Loucy (cell line): ENCODE measurements at regions not wholly inside any gene's neighbourhood (a gene's known extent, or its start where the extent isn't known, plus 50 kb on each side); places are given as distances from the start of the nearest gene placed in this dataset.

Source experiments
- H2AFZ ChIP-seq: fragments of 200-600 bp; sonication (generic); 2 replicates; pipeline ENCODE4 v1.6.0; 2016; ENCODE audit warnings: antibody characterized with exemption, mild to moderate bottlenecking, low read length, moderate library complexity
- H3F3A ChIP-seq: fragments of 200-600 bp; 2 replicates; pipeline ENCODE4 v1.6.0; 2016; ENCODE audit warnings: antibody characterized with exemption, low read depth, mild to moderate bottlenecking
- H3K27me3 ChIP-seq: fragments of 200-600 bp; sonication (generic); 2 replicates; pipeline ENCODE4 v1.6.1; 2014; ENCODE audit warnings: low read length, mild to moderate bottlenecking; ENCODE audit not compliant: insufficient read depth, poor library complexity, severe bottlenecking
- H3K36me3 ChIP-seq: fragments of 200-600 bp; sonication (generic); 2 replicates; pipeline ENCODE4 v1.6.1; 2016; ENCODE audit warnings: low read length; ENCODE audit not compliant: insufficient read depth
- H3K4me1 ChIP-seq: fragments of 200-600 bp; sonication (generic); 2 replicates; pipeline ENCODE4 v1.5.1; 2014; ENCODE audit warnings: low read length, mild to moderate bottlenecking; ENCODE audit not compliant: insufficient read depth, poor library complexity, severe bottlenecking
- H3K4me2 ChIP-seq: fragments of 200-600 bp; sonication (generic); 2 replicates; pipeline ENCODE4 v1.6.0; 2014; ENCODE audit warnings: antibody characterized with exemption, low read length, low read depth, mild to moderate bottlenecking; ENCODE audit not compliant: poor library complexity, severe bottlenecking
- H3K4me3 ChIP-seq: fragments of 200-600 bp; sonication (generic); 2 replicates; pipeline ENCODE4 v1.5.1; 2014; ENCODE audit warnings: low read length, mild to moderate bottlenecking, mixed read lengths; ENCODE audit not compliant: poor library complexity, severe bottlenecking
- H3K79me2 ChIP-seq: fragments of 200-600 bp; sonication (generic); 2 replicates; pipeline ENCODE4 v1.6.1; 2014; ENCODE audit warnings: low read length; ENCODE audit not compliant: insufficient read depth
- H3K9ac ChIP-seq: fragments of 200-600 bp; sonication (generic); 2 replicates; pipeline ENCODE4 v1.6.0; 2014; ENCODE audit warnings: mild to moderate bottlenecking, low read depth, low read length, moderate library complexity; ENCODE audit not compliant: poor library complexity, severe bottlenecking
- H3K9me2 ChIP-seq: fragments of 200-600 bp; sonication (generic); replicated peaks from 2 replicates; pipeline ENCODE4 v1.6.1; 2016; ENCODE audit warnings: low read depth, low read length, mixed read lengths
- H3K9me3 ChIP-seq: fragments of 200-600 bp; sonication (generic); 2 replicates; pipeline ENCODE4 v1.6.1; 2014; ENCODE audit warnings: mild to moderate bottlenecking, antibody characterized with exemption, low read length, low read depth; ENCODE audit not compliant: insufficient read depth
- H4K20me1 ChIP-seq: fragments of 200-600 bp; sonication (generic); 2 replicates; pipeline ENCODE4 v1.6.0; 2014; ENCODE audit warnings: antibody characterized with exemption, low read length, mild to moderate bottlenecking; ENCODE audit not compliant: insufficient read depth, poor library complexity, severe bottlenecking
- EZH2phosphoT487 ChIP-seq: fragments of 200-600 bp; IDR thresholded peaks from 2 replicates; pipeline ENCODE4 v1.6.1; 2018; ENCODE audit warnings: antibody characterized with exemption, mild to moderate bottlenecking, moderate library complexity, borderline replicate concordance
- TF ChIP-seq, protein P1 (sequence below): fragments of 200-600 bp; sonication (generic); conservative IDR thresholded peaks from 2 replicates; pipeline ENCODE4 v1.5.1; 2014; ENCODE audit warnings: mild to moderate bottlenecking, antibody characterized with exemption, low read length

DNA sequence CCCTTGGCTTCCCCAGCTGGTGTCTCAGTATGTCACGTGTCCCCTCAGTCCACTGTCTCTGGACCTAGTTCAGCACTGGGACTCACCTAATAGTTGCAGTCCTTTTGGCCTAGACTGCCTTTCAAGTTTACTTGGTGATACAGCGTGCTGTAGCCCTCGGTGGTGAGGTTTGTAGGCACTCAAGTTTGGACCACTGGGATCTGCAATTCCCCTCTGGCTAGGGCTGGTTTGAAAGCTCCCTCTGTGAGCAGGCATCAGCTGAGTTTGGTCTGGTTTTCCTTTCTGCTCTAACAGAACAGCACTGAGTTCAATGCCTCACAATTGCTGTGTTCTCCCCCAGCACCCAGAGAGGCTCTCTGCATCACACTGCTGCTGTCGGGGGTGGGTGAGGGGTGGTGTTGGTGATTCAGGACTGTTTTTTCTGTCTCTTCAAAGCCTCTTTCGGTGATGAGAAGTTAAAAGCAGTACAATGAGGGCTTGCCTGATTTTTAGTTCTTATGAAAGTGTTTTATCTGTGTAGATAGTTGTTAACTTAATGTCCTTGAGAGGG, 494.2 kb downstream of the TDRD15 start:
- no peaks in the 10 kb centered on the region for H3K4me1 ChIP-seq
- H3K79me2 ChIP-seq = no peaks in the 10 kb centered on the region
- H3K27me3 ChIP-seq = no peaks in the 10 kb centered on the region
- no peak overlapping the region for H3K9ac ChIP-seq
- TF ChIP-seq, protein P1, sequence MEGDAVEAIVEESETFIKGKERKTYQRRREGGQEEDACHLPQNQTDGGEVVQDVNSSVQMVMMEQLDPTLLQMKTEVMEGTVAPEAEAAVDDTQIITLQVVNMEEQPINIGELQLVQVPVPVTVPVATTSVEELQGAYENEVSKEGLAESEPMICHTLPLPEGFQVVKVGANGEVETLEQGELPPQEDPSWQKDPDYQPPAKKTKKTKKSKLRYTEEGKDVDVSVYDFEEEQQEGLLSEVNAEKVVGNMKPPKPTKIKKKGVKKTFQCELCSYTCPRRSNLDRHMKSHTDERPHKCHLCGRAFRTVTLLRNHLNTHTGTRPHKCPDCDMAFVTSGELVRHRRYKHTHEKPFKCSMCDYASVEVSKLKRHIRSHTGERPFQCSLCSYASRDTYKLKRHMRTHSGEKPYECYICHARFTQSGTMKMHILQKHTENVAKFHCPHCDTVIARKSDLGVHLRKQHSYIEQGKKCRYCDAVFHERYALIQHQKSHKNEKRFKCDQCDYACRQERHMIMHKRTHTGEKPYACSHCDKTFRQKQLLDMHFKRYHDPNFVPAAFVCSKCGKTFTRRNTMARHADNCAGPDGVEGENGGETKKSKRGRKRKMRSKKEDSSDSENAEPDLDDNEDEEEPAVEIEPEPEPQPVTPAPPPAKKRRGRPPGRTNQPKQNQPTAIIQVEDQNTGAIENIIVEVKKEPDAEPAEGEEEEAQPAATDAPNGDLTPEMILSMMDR = no peak
- no peak for TF ChIP-seq EZH2phosphoT487
- H2AFZ ChIP-seq = no peak overlapping the region
- no peak overlapping the region for H3K4me3 ChIP-seq
- H3K36me3 ChIP-seq = no peaks in the 10 kb centered on the region
- no peaks in the 10 kb centered on the region for H3K9me2 ChIP-seq
- H4K20me1 ChIP-seq = no peaks in the 10 kb centered on the region
- no peaks in the 10 kb centered on the region for H3F3A ChIP-seq
- H3K9me3 ChIP-seq = no peaks in the 10 kb centered on the region
- H3K4me2 ChIP-seq = no peak overlapping the region

DNA sequence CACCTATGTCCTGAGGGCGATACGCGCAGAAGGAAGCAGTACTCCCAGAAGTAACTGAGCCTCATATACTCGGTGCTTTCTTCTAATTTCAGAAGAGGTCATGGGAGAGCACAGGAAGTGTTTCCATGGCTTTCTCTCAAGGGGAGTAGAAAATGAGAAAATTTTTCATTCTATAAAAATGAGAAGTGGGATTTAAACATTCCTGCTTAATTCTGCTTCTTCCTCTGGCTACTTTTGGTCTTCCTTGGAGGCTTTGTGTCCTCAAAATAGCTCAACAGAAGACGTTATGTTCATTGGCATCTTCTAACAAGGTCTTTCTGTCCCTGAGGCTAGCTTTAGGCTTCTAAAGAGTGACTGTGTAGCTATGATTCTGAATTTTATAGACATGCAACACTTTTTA, 497.0 kb downstream of the TDRD15 start:
- Histone ChIP-seq H3K9me2 (no peaks in the 10 kb centered on the region), H3K79me2 (no peaks in the 10 kb centered on the region), H3K36me3 (no peaks in the 10 kb centered on the region), H3F3A (no peaks in the 10 kb centered on the region), H3K27me3 (no peaks in the 10 kb centered on the region), H4K20me1 (no peaks in the 10 kb centered on the region), H3K4me3 (no peak overlapping the region), H3K9ac (no peak overlapping the region), H3K9me3 (no peaks in the 10 kb centered on the region), H2AFZ (no peak overlapping the region), H3K4me1 (no peaks in the 10 kb centered on the region), H3K4me2 (no peak overlapping the region)
- TF ChIP-seq, protein P1 = no peak
- no peak for TF ChIP-seq EZH2phosphoT487

DNA sequence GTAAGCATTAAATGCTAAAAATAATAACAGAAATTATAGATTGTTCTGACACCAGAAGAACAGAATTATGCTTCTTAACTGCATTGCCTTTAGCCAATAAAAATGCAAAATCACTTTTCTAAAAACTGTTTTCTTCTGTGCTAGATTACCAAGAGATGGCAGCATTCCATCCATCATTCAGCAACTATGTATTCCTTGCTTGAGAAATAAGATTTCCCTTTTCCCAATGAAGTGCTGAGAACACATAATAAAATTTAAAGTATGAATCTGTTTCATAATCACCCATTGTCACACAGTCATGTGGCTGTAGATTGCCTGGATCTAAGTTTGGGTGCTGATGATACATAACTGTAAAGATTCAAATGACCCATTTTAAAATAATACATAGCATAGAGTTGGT, 504.2 kb downstream of the TDRD15 start:
- no peaks in the 10 kb centered on the region for H3K27me3 ChIP-seq
- H3K36me3 ChIP-seq = no peaks in the 10 kb centered on the region

More for the DNA sequence above, 504.2 kb downstream of the TDRD15 start:
- Histone ChIP-seq H3K9ac (no peak overlapping the region), H3K79me2 (no peaks in the 10 kb centered on the region), H3F3A (no peaks in the 10 kb centered on the region), H2AFZ (no peak overlapping the region), H4K20me1 (no peaks in the 10 kb centered on the region), H3K4me1 (no peaks in the 10 kb centered on the region), H3K4me3 (no peak overlapping the region), H3K9me2 (no peaks in the 10 kb centered on the region), H3K9me3 (no peaks in the 10 kb centered on the region), H3K4me2 (no peak overlapping the region)
- TF ChIP-seq, protein P1 = no peak
- TF ChIP-seq EZH2phosphoT487 = no peak
